22Rv1 (cell line): ENCODE measurements at regions not wholly inside any gene's neighbourhood (a gene's known extent, or its start where the extent isn't known, plus 50 kb on each side); places are given as distances from the start of the nearest gene placed in this dataset.

Experiments
- H3K27ac ChIP-seq: fragments of 450-650 bp; 2 replicates; pipeline ENCODE4 v1.5.1; 2017
- CTCF ChIP-seq: fragments of 450-650 bp; IDR thresholded peaks from 2 replicates; pipeline ENCODE4 v1.5.1; 2017; ENCODE audit warnings: mild to moderate bottlenecking
- ZFX ChIP-seq: fragments of 450-650 bp; IDR thresholded peaks from 2 replicates; pipeline ENCODE4 v1.6.1; 2017; ENCODE audit warnings: antibody characterized with exemption, borderline replicate concordance

- TF ChIP-seq ZFX, result no peak
- TF ChIP-seq CTCF, result 0 out of 2 replicates have a peak, but pooled peaks have one; percentile 10
- H3K27ac ChIP-seq, result no peak overlapping the region
Measured at GRCh38 chr11:131070365-131070764, 154.1 kb upstream of the SNX19 start.

- TF ChIP-seq CTCF (no peak), ZFX (no peak)
- no peak overlapping the region for H3K27ac ChIP-seq
Measured at GRCh38 chr11:131073167-131073566, 156.9 kb upstream of the SNX19 start.

GRCh38 chr11:131074573-131074972, 158.3 kb upstream of the SNX19 start:
- no peak overlapping the region for H3K27ac ChIP-seq
- TF ChIP-seq ZFX (no peak), CTCF (no peak)

GRCh38 chr11:131077340-131077739, 161.1 kb upstream of the SNX19 start:
- no peak overlapping the region for H3K27ac ChIP-seq
- no peak for TF ChIP-seq CTCF
- TF ChIP-seq ZFX, result no peak

GRCh38 chr11:131079036-131079435, 162.8 kb upstream of the SNX19 start:
- H3K27ac ChIP-seq, result no peak overlapping the region
- TF ChIP-seq CTCF (no peak), ZFX (no peak)

GRCh38 chr11:131089727-131090245, 173.5 kb upstream of the SNX19 start:
- no peak overlapping the region for H3K27ac ChIP-seq
- no peak for TF ChIP-seq ZFX
- TF ChIP-seq CTCF, result no peak

- TF ChIP-seq CTCF (no peak), ZFX (no peak)
- H3K27ac ChIP-seq, result no peak overlapping the region
Measured at GRCh38 chr11:131092469-131092868, 176.2 kb upstream of the SNX19 start.
